ENCODE measurements at regions not wholly inside any gene's neighbourhood (a gene's known extent, or its start where the extent isn't known, plus 50 kb on each side); places are given as distances from the start of the nearest gene placed in this dataset.

- TF ChIP-seq CTCF (IDR thresholded peaks at IDR 0.05) (no peak), POLR2A (IDR thresholded peaks at IDR 0.05) (no peak)
These were observed 104.4 kb upstream of the SYT6 start for GRCh38 chr1:114258074-114258473.

All from esophagus squamous epithelium (tissue), 4 donors.